HG03139 (cell line): ENCODE measurements at regions not wholly inside any gene's neighbourhood (a gene's known extent, or its start where the extent isn't known, plus 50 kb on each side); places are given as distances from the start of the nearest gene placed in this dataset.

Experiments used
- ATAC-seq: cut with Tn5 transposase; IDR thresholded peaks from one replicate; pipeline ENCODE4 v1.9.1; 2021; ENCODE audit not compliant: unreplicated experiment

GRCh38 chr3:34919025-34919424 is 720.3 kb upstream of the ARPP21 start:
- no peak for ATAC-seq

- ATAC-seq = no peak
Observed at GRCh38 chr3:34920806-34921205, 718.5 kb upstream of the ARPP21 start.

- ATAC-seq = no peak
Observed at GRCh38 chr3:34924961-34925360, 714.4 kb upstream of the ARPP21 start.

GRCh38 chr3:34925851-34926250 is 713.5 kb upstream of the ARPP21 start:
- no peak for ATAC-seq

GRCh38 chr3:34929036-34929435 is 710.3 kb upstream of the ARPP21 start:
- no peak for ATAC-seq

GRCh38 chr3:34934660-34935059 is 704.7 kb upstream of the ARPP21 start:
- no peak for ATAC-seq

- no peak for ATAC-seq
Observed at GRCh38 chr3:34938784-34939183, 700.5 kb upstream of the ARPP21 start.

- ATAC-seq = no peak
Observed at GRCh38 chr3:34942256-34942655, 697.1 kb upstream of the ARPP21 start.

- ATAC-seq = no peak
Observed at GRCh38 chr3:34947834-34948233, 691.5 kb upstream of the ARPP21 start.

- ATAC-seq = no peak
Observed at GRCh38 chr3:34948517-34948916, 690.8 kb upstream of the ARPP21 start.

GRCh38 chr3:34955680-34956079 is 683.6 kb upstream of the ARPP21 start:
- ATAC-seq = no peak

GRCh38 chr3:34956511-34956910 is 682.8 kb upstream of the ARPP21 start:
- ATAC-seq = no peak

- ATAC-seq = no peak
Observed at GRCh38 chr3:34957677-34958076, 681.6 kb upstream of the ARPP21 start.

- ATAC-seq = no peak
Observed at GRCh38 chr3:34969513-34969912, 669.8 kb upstream of the ARPP21 start.

- no peak for ATAC-seq
Observed at GRCh38 chr3:34972481-34972880, 666.8 kb upstream of the ARPP21 start.

GRCh38 chr3:34973586-34973985 is 665.7 kb upstream of the ARPP21 start:
- no peak for ATAC-seq

- ATAC-seq = no peak
Observed at GRCh38 chr3:34983631-34984030, 655.7 kb upstream of the ARPP21 start.

GRCh38 chr3:34988296-34988695 is 651.0 kb upstream of the ARPP21 start:
- ATAC-seq = no peak

GRCh38 chr3:34995796-34996430 is 643.4 kb upstream of the ARPP21 start:
- ATAC-seq = no peak

GRCh38 chr3:34998902-34999301 is 640.4 kb upstream of the ARPP21 start:
- no peak for ATAC-seq

- no peak for ATAC-seq
Observed at GRCh38 chr3:35012214-35012613, 627.1 kb upstream of the ARPP21 start.

- ATAC-seq = no peak
Observed at GRCh38 chr3:35028157-35028556, 611.2 kb upstream of the ARPP21 start.

GRCh38 chr3:35042210-35042991 is 596.9 kb upstream of the ARPP21 start:
- no peak for ATAC-seq
